ENCODE measurements at regions not wholly inside any gene's neighbourhood (a gene's known extent, or its start where the extent isn't known, plus 50 kb on each side); places are given as distances from the start of the nearest gene placed in this dataset.
"Not testable (repeated sequence)": the region's sequence is repeated elsewhere in the genome, so short reads cannot be mapped to it uniquely, and the experiment has no call there.

GRCh38 chr18:39366656-39367055, 1801.1 kb upstream of the CELF4 start:
- DNase-seq: no peak

- DNase-seq: no peak
These were observed 1800.4 kb upstream of the CELF4 start for GRCh38 chr18:39365836-39366485.

- no peak for DNase-seq
These were observed 1794.5 kb upstream of the CELF4 start for GRCh38 chr18:39360072-39360471.

GRCh38 chr18:39359636-39360035, 1794.0 kb upstream of the CELF4 start:
- no peak for DNase-seq

- no peak for DNase-seq
These were observed 1785.3 kb upstream of the CELF4 start for GRCh38 chr18:39350945-39351344.

- DNase-seq: no peak
These were observed 1784.2 kb upstream of the CELF4 start for GRCh38 chr18:39349801-39350200.

- no peak for DNase-seq
These were observed 1783.2 kb upstream of the CELF4 start for GRCh38 chr18:39348757-39349156.

- no peak for DNase-seq
These were observed 1782.1 kb upstream of the CELF4 start for GRCh38 chr18:39347701-39348100.

GRCh38 chr18:39346916-39347315, 1781.3 kb upstream of the CELF4 start:
- DNase-seq: no peak

- peak; percentile 63 for DNase-seq
These were observed 1779.7 kb upstream of the CELF4 start for GRCh38 chr18:39345321-39345720.

GRCh38 chr18:39344487-39344886, 1778.9 kb upstream of the CELF4 start:
- DNase-seq: no peak

GRCh38 chr18:39341129-39341528, 1775.5 kb upstream of the CELF4 start:
- peak; percentile 100 for DNase-seq

GRCh38 chr18:39340418-39340817, 1774.8 kb upstream of the CELF4 start:
- DNase-seq: peak; percentile 73

- DNase-seq: peak; percentile 49
These were observed 1764.1 kb upstream of the CELF4 start for GRCh38 chr18:39329496-39330275.

- no peak for DNase-seq
These were observed 1761.2 kb upstream of the CELF4 start for GRCh38 chr18:39326772-39327171.

- DNase-seq: no peak
These were observed 1760.4 kb upstream of the CELF4 start for GRCh38 chr18:39325973-39326372.

- DNase-seq: no peak
These were observed 1753.5 kb upstream of the CELF4 start for GRCh38 chr18:39319141-39319540.

- DNase-seq: no peak
These were observed 1752.9 kb upstream of the CELF4 start for GRCh38 chr18:39318462-39318861.

GRCh38 chr18:39318008-39318407, 1752.4 kb upstream of the CELF4 start:
- DNase-seq: no peak

- peak; percentile 29 for DNase-seq
These were observed 1749.0 kb upstream of the CELF4 start for GRCh38 chr18:39314595-39314994.

GRCh38 chr18:39313992-39314391, 1748.4 kb upstream of the CELF4 start:
- DNase-seq: peak; percentile 74

GRCh38 chr18:39311111-39311712, 1745.6 kb upstream of the CELF4 start:
- no peak for DNase-seq

GRCh38 chr18:39308931-39309521, 1743.4 kb upstream of the CELF4 start:
- DNase-seq: not testable (repeated sequence)

GRCh38 chr18:39305766-39306165, 1740.2 kb upstream of the CELF4 start:
- DNase-seq: no peak
